ENCODE measurements at regions not wholly inside any gene's neighbourhood (a gene's known extent, or its start where the extent isn't known, plus 50 kb on each side); places are given as distances from the start of the nearest gene placed in this dataset.

GRCh38 chr11:32333320-32333991 lies 101.9 kb downstream of the WT1 start:
- peak overlapping the region; percentile 4 for H3K4me3 ChIP-seq (ENCODE audit: control insufficient read depth, low read depth, low read length)
- DNase-seq (ENCODE audit: low read depth) = peak; percentile 48
- TF ChIP-seq CTCF (conservative IDR thresholded peaks at IDR 0.05; ENCODE audit: control insufficient read depth, insufficient read depth, low read depth, low read length) = peak; percentile 32

- DNase-seq (ENCODE audit: low read depth) = peak; percentile 9
- TF ChIP-seq CTCF (conservative IDR thresholded peaks at IDR 0.05; ENCODE audit: control insufficient read depth, insufficient read depth, low read depth, low read length) = peak; percentile 27
- no peak overlapping the region for H3K4me3 ChIP-seq (ENCODE audit: control insufficient read depth, low read depth, low read length)
These were observed 100.5 kb downstream of the WT1 start for GRCh38 chr11:32334822-32335221.
